HG03159 (cell line): ENCODE measurements at regions not wholly inside any gene's neighbourhood (a gene's known extent, or its start where the extent isn't known, plus 50 kb on each side); places are given as distances from the start of the nearest gene placed in this dataset.

Experiments
- ATAC-seq: cut with Tn5 transposase; IDR thresholded peaks from one replicate; pipeline ENCODE4 v1.9.1; 2021; ENCODE audit warnings: mild to moderate bottlenecking, moderate library complexity; ENCODE audit not compliant: unreplicated experiment

DNA sequence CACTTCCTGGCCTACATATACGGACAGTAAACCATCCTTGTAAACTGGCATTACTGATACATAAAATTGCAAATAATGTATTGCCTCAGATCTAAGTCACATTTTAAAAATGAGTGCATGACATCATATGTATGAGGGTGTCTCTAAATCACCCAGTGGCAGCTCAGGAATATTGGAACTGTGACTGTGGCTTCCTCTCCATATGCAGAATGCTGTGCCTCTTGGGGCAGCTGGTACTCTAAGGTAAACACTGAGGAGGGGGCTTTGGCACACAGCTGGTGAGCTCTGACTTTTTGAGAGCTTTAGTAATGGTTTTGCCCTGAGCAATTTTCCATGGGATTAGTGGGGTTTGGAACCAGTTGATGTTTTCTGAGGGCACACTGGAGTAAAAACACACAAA is 263.7 kb downstream of the BMP4 start:
- no peak for ATAC-seq

DNA sequence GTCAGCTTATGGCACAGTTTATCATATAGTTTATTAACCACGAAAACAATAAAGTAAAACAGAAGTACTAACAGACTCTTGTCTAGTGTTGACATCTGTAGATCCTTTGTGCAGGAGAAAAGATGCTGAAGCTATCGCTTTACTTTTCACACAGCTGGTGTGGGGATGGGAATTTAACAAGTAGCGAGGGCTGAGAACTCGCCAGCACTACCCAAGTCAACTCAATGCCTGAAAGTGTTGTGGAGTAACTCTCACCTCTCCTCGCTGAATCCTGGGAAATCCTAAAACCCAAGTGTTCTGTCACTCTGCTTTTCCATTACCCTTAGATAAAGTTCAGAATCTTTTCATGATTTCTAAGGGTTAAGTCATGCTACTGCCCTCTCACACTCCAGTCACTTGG is 264.2 kb downstream of the BMP4 start:
- ATAC-seq: no peak

DNA sequence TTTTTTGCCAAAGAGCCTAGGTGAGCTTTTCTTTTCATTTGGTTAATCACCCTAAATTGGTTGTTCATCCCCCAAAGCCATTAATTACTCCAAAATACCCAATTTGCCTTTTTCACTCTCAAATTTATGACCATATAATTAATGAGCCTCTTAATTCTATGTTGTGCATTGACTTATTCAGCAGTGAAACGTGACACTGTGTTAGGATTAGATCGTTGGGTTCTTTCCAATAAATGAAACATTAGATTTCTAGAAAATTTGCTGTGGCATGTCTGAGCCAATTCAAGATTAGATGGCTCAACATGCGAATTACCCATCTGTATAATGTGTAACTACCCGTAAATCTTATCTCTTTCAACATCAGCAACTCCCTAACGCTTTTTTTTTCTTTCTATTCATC is 273.4 kb downstream of the BMP4 start:
- ATAC-seq: no peak

DNA sequence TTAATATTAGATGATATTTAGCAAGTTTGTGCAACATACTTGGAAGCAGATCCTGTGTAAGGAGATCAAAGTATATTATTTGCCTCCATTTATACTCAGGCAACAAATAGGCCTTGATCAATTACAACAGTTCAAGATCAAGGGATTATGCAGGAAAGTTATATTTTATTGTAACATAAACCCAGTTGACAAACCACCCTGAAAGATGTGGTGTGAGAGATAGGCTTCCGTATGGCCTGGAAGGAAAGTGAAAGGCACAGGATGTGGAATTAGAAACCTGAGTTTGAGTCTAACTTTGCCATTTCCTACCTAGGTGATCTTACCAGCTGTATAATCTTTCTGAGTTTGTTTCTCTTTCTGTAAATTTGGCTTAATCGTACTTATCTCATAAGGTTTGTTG is 284.1 kb downstream of the BMP4 start:
- ATAC-seq: no peak

DNA sequence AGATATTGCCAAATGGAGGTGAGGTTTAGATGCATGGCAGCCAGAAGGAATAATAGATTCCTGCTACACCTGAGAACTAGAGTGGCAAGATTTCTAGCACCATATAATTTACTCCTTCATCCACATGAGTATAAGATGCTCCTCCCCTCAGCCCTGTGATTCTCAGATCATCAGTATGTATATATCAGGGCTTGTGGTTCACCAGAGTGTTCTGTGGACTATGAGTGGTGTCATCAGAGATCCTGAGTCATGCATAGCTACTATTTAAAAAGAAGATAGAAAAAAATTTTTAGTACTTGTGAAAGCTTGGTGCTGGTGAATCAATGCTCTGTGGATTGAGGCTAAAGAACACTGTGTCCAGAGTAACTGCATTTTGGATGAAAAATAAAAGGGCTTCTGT is 285.9 kb downstream of the BMP4 start:
- ATAC-seq: no peak

DNA sequence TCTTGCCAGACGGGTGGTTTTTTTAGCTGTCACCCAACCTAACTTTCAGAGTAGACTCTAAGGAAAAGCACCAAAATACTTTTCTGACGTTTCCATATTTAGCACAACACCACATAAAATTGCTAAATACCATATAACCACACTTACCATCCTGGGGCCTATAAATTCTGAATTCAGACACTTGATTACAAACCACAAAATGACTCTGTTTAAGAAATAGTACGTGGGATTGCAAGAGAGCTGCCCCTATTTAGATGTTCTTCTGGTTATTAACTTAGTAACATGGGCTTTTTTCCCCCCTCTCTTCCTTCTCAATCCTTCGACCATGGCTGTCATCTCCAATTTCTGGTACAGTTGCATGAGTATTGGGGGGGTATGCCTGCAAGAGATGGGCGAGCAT is 287.7 kb downstream of the BMP4 start:
- ATAC-seq: no peak

DNA sequence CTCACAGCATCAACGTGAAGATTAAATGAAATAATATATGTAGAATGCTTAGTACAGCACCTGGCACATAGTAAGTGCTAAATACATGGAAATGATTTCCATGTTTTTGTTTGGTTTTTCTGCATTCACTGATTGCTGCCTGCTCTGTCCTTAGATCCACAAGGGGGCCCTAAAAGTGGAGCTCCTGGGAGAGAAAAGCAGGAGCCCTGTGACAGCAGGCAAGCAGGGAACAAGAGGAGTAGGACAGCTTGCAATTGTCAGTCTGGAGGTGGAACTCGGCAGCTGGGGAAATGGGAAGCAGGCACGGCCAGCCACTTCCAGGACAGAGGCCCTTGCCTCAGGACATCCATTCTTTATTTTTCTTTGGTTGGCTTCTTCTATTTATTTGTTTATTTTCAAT is 292.9 kb downstream of the BMP4 start:
- ATAC-seq: no peak

DNA sequence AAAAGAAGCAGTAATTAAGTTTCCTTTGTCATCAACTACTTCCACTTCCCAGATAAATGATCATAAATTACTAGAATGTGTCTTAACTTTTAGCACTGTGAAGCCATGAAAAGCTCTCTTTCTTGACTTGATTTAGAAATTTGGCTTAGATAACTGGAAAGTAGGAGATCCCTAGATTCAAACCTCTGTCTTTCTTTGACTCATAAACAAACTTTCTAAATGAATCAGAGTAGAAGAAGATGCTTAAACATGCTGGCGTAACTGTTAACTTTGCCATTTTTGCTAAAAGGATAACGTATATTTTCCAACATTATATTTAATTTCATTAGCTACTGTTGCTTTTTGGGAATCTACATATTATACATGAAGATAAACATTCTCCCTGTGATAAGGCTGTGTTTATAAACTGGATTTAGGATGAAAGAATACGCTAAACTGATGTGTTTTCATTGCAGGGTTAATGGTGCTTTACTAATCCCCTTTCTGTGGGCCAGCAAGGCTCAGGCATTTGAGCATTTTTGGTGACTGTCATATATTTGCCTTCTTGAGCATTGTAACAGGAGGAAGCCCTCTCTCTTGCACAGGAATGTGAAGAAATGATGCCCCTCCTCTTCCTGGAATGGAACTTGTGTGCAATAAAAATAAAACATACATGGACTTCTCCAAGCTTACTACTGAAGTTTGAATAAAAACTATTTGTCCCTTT is 301.4 kb downstream of the BMP4 start:
- no peak for ATAC-seq

DNA sequence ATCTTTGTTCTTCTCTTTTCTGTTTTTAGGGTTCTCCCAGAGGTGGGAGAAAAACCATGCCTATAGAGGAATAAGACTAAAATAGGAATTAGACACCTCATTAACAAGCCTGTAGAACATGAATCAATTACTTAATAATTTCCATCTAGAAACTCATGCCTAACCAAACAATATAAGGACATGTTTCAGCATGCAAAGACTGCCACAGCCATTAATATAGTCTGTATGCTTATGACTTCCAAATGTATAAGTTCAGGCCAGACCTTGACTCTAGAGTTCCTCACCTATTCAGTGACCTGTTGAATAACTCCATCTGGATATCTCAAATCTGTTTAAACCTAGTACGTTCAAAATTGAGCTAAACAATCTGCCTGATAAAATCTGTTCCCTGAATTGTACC is 304.6 kb downstream of the BMP4 start:
- ATAC-seq: no peak

DNA sequence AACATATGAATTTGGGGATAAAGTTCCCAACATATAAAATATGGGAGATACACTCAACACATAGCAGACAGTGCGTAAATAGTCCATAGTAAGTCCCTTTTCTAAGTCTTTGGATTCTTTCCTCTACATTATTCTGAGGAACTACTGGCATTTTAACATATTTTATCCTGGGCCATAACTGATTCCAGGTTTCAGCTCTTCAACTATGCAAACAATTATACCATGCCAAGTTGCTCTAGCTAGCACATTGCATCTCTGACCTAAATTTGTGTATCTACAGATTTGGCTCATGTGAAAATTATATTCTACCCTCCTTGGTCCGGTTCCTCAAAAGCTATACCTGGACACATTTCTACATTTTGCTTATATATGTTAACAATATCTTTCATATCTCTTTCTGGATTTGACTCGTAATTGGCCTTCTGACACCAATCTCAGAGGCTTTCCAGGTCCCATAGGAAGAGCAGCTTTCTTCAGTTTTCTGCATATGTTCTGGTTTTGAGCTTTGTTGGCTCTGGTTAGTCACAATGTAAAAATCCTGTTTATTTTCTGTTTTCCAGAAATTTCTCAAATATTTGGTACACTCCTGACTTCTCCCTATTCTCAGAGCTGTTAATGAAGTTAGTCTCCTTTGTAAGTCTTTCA is 305.4 kb downstream of the BMP4 start:
- ATAC-seq: no peak

DNA sequence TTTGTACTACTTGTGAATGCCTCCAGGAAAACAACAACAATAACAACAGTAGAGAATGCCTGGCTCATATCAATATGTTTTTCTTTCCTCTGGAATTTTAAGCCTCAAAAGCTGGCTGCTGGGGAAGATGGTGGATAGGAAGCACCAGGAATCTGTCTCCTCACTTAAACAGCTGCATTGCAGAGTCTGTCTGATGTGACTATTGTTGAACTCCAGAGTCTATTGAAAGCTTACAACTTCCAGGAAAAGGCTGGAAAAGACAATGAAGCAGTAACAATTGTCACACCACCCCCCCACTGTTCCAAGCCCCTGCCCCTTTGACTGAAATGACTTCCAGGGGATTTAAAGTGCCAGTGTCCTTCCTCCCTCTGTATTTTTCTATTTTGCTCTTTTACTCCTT is 309.7 kb downstream of the BMP4 start:
- ATAC-seq: no peak

DNA sequence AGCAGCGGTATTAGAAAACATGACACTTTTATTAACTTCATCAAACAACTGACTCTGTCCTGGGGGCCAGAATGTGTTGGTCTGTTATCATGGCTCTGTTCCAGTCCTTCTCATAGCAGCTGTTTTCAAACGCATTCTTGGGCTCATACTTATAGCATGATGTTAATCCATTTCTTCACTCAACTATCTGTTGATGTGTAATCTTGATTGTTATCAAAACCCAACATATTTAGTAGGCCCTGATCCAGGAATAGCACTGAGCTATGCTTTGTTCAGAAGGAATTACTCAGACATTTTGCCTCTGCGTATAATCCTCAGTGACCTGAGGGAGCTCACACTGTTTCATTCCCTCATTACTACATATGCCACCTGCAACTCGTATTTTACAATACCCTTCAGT is 315.9 kb downstream of the BMP4 start:
- no peak for ATAC-seq

DNA sequence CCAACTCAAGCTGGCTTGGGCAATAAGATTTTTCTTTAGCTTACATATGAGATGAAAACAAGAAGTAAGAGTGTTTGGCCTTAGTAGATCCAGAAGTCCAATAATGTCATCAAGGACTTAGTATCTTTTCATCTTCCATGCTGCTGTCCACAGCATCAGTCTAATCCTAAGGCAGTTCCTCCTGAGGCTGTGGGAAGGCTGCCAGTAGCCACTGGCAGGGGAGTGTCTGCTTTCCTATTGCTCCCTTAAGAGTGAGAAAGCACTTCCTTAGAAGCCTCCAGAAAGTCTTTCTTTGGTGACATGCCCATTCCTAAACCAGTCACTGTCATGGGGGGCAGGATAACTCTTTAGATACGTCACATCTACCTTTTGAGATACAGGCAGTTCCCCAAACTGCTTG is 317.7 kb downstream of the BMP4 start:
- ATAC-seq: no peak

DNA sequence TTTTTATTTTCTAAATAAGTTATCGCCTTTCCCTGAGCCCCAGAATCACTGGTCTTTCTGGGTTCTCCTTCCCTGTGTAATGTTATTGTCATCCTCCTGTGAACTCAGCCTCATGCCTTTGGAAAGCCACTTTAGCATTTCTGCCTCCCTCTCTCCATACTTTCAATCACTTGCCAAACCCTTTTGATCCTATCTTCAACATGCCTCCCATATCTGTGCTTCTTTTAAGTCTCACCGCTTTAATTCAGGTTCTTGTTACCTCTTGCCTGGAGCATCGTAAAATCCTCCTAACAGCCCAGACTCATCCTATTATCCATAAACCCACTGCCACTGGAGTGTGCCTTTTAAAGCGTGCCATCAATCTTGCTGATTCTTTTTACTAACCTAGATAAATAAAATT is 321.8 kb downstream of the BMP4 start:
- ATAC-seq: no peak

DNA sequence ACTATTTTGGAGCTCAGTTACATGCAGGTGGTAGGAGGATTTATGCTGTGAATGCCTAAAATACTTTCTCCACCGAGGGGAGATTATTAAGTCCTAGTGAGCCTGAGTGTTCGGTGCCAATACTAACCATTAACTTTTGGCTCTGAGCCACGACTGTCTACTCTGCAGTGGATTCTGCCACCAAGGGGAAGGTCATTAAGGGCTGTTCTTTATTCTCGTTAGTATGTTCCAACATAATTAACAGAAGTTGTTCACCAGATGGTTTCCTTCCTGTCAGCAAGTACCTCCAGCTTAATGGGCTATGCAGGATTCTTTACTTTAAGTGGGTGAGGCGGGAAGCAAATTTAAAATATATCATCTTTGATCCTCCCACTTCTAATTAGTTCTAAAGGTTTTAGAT is 326.3 kb downstream of the BMP4 start:
- no peak for ATAC-seq

DNA sequence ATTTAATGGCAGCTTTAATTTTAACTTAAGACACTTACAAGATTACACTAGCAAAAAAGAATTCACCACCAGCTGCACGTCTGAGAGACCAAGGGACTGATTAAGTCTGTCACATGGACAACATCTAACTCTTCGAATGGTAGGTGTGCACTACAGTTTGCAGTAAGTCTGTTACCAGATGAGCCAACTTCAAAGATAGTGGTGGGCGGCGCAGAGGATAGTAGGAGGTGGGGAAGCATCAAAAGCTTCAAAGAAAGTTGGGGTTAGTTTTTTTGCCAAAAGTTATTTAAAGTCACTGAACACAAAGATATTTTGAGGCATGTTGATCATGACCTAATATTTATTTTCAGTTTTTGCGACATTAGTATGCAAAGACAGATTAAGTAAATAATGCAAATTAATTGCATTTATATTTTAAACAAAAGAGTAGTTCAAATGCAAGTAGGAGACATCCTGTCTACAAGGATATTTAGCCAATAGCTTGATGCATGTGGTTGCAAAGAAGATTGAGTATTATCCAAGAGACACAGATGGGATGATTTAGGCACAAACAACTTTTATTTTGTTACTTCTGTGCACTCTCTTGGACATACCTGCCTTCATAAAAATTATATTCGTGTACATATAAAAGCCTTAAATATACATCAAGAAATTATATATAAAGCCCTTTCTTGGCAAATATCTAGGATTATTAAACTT is 327.7 kb downstream of the BMP4 start:
- no peak for ATAC-seq

DNA sequence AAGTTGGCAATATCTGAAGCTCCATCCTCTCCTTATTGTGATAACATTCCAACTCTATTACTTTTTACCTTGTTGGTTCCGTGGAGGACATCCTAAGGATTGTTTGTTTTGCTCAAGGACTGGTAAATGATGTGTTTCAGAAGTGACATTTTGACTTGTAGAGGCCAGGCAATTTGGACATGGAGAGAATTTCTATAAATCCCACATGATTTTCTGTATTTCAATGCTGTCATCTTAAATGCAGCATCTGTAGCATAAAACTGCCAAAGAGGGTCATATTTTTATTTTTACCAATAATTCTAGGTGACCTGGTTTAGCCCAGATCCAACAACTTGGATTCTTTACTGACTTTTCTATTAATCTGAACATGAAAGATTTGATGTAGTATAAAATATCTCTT is 328.4 kb downstream of the BMP4 start:
- no peak for ATAC-seq

DNA sequence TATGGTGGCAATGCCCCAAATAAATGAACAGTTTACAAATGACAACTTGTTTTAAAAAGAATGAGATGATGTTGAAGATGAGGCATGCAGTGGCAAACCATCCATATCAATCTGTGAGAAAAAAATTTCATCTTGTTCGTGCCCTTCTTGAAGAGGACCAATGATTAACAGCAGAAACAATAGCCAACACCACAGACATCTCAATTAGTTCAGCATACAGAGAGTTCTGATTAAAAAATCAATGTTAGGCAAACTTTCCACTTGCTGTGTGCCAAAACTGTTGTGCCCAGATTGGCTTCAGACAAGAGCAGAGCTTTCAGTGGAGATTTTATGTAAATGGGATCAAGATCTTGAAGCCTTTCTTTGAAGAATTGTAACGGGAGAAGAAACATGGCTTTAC is 329.9 kb downstream of the BMP4 start:
- ATAC-seq: no peak

DNA sequence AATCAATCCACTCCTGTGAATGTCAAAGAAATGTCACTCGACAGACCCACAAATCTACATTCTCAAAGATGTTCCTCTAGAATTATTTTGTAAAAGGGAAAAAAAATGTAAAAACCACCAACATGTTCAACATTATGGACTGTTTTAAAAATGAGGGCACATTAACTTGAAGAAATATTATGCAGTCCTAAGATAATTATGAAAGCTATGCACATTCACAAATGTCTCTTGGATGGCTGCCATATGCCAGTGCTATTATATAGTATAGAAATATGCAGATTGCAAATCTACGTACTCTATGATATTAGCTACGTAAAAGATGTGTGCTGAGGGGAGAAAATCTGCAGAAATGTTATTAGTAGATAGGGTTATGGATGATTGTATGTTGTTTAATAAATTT is 334.2 kb downstream of the BMP4 start:
- ATAC-seq: no peak

DNA sequence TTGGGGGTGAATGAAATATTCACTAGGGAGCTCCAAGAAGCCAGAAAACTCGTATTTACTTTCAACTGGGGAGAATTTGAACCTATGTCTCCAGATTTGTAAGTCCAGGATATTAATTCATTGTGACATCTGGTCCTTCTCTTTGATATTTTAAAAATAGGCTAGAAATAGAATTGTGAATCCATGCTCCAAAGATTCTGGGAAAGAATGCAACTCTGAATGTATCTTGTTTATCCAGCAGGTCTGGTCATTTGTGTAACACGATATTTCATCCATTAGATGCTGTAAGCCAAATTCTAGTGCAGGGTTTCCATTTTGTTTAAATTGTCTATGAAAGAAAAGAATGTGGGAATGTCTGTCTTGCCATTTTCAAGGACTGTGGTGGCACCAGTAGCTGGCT is 334.7 kb downstream of the BMP4 start:
- no peak for ATAC-seq

DNA sequence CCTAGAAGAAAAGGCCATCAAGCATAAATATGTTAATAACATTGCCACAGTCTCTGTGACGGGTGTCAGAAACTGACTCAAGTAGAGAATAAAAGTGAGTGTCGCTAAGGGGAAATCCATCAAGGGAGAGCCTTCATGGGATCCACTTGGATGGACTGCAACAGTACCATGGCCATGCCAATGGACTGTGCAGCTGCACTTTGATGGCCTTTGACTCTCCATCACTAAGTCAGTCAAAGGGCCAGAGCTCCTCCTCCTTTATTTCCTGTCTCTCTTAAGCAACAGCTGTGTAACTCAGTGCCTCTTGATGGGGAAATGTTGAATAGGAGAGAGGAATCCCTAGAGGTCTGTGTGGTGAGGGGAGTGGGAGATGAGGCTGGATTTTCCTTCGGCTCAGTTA is 335.2 kb downstream of the BMP4 start:
- ATAC-seq: no peak

DNA sequence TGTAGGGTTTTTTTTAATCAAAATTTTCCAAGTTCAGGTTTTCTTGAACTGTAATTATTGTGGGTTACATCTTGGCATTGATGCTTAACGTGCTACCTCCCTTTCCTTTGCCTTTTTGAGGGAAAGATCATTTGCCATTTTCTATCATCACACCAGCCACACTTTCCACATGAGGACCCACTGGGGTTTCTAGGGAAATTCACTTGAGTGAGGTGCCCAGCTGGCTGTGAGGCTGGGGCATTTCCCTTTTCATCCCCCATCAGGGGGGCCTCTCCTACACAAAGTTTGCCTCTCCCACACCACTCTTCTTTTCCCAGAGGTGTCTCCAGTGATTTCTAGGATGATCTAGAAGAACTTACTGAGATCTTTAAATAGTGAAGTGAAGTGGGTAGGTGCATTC is 335.7 kb downstream of the BMP4 start:
- ATAC-seq: no peak
